NCI-H2227 (cell line): ENCODE measurements at regions not wholly inside any gene's neighbourhood (a gene's known extent, or its start where the extent isn't known, plus 50 kb on each side); places are given as distances from the start of the nearest gene placed in this dataset.
"Not testable (repeated sequence)": the region's sequence is repeated elsewhere in the genome, so short reads cannot be mapped to it uniquely, and the experiment has no call there.

Experiments used
- DNase-seq: peaks from one replicate; lab custom pipeline; 2025; ENCODE audit not compliant: unreplicated experiment; lab: John Stamatoyannopoulos, UW

DNA sequence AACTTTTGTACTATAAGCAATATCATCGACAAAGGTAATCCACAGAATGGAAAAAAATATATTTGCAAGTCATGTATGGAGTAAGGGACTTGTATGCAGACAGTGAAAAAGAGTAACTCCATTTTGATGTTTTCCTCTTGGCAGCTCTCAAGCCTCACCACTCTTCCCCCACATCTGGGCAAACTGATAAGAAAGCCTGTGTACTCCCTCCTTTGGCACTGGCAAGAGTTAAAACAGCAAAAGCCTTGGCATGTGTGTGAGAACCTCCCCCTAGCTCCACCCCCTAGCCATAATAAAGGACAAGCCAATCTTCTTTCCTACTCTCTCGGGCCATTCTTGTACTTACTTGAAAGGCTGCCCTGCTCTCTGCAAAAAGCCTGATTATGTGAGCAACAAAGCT is 335.2 kb downstream of the LRATD1 start:
- DNase-seq = no peak

- no peak for DNase-seq
These were observed 342.9 kb downstream of the LRATD1 start for GRCh38 chr2:14975381-14975780.

DNA sequence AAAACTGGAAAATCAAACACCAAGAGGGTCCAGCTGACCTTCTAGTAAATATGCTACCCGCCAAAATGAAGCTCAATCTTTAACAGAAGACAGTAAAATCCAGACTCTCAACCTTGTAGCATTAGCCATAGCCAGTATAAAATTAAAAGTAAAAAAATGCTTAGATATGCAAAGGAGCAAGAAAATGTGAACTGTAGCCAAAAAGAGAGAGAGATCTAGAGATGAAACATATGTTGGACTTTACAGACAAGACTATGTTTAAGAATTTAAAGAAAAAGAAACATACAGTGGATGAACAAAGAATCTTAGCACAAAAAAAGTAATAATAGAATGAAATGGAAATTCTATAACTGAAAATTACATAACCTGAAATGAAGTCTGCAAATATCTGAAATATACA is 344.5 kb downstream of the LRATD1 start:
- DNase-seq = no peak

DNA sequence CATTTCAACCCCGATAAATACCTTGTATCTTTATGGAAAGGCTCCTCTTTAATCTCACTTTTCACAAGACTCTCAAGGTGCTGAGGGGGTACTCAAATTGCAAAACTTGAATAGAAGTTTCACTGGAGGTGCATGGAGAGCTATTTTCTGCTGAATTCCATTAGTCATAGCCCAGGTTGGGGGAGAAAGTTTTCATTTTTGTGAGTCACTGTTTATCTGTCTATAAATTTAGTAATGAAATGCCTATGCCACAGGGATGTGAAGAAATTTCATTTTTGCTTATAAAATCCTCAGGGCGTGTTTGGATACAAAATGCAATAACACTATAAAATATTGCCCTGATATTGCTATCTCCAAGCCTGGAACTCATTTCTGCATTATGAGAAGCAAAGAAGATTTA is 346.3 kb downstream of the LRATD1 start:
- no peak for DNase-seq

GRCh38 chr2:14982790-14983189 is 350.3 kb downstream of the LRATD1 start:
- no peak for DNase-seq

- no peak for DNase-seq
These were observed 356.1 kb downstream of the LRATD1 start for GRCh38 chr2:14988600-14988999.

- no peak for DNase-seq
These were observed 359.2 kb downstream of the LRATD1 start for GRCh38 chr2:14991723-14992122.

DNA sequence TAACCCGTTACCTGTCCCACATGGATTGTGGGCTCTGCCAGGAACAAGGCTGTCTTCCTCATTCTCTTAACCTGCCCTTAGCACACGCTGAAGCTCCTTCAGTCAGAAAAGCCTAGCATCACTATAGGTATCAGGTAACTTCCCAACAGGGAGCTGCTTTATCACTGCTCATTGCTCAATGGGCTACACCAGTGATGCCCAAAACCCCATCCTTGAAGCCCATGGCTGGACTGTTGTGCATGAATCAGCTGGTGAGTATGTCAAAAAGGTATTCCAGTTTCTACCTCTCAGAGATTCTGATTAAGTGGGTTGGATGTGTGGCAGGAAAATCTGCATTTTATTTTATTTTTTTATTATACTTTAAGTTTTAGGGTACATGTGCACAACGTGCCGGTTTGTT is 362.2 kb downstream of the LRATD1 start:
- DNase-seq = no peak

GRCh38 chr2:14996351-14997014 is 364.0 kb downstream of the LRATD1 start:
- no peak for DNase-seq

- DNase-seq = no peak
These were observed 366.0 kb downstream of the LRATD1 start for GRCh38 chr2:14998546-14998945.

DNA sequence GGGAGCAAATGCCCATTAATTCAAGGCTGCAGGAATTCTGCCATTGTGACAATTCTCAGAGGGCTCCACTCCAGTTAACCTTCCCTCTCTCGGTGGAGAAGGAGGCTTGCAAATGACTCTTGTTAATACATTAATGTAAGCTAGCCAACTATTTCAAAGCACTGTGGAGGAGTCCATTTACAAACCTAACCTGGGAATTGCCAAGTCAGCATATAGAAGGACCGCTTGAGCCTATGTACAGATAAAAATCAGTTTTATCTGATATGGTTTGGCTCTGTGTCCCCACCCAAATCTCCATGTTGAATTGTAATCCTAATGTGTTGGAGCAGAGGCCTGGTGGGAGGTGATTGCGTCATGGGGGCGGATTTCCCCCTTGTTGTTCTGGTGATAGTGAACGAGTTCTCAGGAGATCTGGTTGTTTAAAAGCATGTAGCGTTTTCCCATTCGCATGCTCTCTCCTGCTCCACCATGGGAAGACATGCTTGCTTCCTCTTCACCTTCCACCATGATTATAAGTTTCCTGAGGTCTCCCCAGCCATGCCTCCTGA is 366.7 kb downstream of the LRATD1 start:
- DNase-seq = no peak

GRCh38 chr2:15002519-15002918 is 370.0 kb downstream of the LRATD1 start:
- not testable (repeated sequence) for DNase-seq

GRCh38 chr2:15006667-15007066 is 374.1 kb downstream of the LRATD1 start:
- no peak for DNase-seq

DNA sequence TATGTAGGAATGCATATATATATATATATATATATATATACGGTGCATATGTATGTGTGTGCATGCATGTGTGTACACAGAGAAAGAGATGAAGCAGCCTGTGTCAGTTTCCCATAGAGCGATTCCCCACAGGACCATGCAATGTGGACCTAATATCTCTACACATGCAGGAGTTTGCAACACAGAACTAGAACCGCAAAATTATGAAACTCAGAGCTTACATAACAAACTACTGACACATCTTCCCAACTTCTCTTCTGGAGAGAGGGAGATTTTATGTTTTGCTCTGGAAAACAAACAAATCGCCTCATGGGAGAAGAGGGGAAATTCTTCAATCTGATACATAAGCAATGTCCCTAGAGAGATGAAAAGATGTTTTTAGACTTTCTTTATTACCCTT is 377.2 kb downstream of the LRATD1 start:
- no peak for DNase-seq

GRCh38 chr2:15010346-15010745 is 377.8 kb downstream of the LRATD1 start:
- DNase-seq = no peak

- no peak for DNase-seq
These were observed 386.3 kb downstream of the LRATD1 start for GRCh38 chr2:15018814-15019213.

- no peak for DNase-seq
These were observed 390.7 kb downstream of the LRATD1 start for GRCh38 chr2:15023221-15023620.

GRCh38 chr2:15028406-15028805 is 395.9 kb downstream of the LRATD1 start:
- DNase-seq = no peak

DNA sequence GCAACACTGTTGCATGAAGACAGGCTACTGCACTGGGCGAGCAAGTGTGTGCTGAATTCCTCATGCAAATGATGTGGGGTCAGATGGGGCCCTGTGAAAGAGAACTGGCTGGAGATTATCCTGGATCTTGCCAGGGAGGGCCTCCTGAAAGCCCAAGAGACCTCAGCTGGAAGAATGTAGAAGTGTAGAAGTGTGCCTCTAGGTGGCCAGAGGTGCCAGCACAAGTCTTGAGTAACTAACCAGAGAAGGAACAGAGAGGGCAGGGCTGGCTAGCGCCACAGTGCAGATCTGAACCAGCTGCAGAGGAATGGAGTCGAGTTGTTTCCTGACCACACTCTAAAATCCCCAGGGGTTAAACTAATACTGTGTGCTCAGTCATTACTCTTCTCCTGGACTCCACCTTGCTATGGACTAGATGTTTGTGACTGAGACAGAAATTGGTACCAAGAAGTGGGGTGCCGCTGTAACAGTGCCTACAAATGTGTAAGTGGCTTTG is 399.3 kb downstream of the LRATD1 start:
- no peak for DNase-seq

DNA sequence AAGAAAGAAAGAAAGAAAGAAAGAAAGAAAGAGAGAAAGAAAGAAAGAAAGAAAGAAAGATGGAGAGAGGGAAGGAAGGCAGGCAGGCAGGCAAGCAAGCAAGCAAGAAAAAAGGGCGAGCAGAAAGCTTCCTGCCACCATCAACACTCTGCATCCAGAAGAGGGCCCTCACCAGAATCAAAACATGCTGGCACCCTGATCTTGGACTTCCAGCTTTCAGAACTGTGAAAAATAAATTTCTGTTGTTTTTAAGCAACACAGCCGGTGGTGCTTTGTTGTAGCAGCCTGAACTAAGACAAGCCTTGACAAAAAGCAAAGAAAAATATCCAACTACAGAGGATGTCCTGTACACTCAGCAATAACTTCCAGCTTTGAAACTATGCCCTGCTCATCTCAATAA is 401.7 kb downstream of the LRATD1 start:
- DNase-seq = no peak

- no peak for DNase-seq
These were observed 402.3 kb downstream of the LRATD1 start for GRCh38 chr2:15034860-15035259.

GRCh38 chr2:15038366-15039364 is 406.1 kb downstream of the LRATD1 start:
- no peak for DNase-seq
